ENCODE measurements at regions not wholly inside any gene's neighbourhood (a gene's known extent, or its start where the extent isn't known, plus 50 kb on each side); places are given as distances from the start of the nearest gene placed in this dataset.
A peak's percentile ranks its signal among the peaks of the same experiment; 100 is the strongest.
"Not testable (repeated sequence)": the region's sequence is repeated elsewhere in the genome, so short reads cannot be mapped to it uniquely, and the experiment has no call there.

DNA sequence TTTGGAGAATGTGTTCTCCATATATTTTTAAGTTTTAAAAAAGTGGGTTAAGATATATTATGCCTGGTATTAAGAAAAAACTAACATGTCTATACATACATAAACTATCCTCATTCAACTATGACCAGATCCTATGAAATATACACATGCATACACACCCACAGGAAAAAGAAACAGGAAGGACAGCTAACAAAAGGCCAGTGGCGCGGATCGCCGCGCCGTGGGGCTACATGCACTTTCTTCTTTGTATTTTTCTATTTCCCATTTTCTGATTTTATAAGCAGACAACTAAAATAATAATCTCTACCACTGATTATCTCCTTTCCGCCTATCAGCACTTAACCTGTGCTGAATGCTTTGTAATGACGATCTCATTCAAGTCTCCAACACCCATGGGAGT lies 160.1 kb downstream of the OR4M2 start:
- no peak for ATAC-seq
- Mint-ChIP-seq H3K4me1 (ENCODE audit: low read depth in 2 of 2) (peaks cover 17 to 22% of the 10 kb centered on the region in 2 donors), H3K4me3 (no peak overlapping the region)

DNA sequence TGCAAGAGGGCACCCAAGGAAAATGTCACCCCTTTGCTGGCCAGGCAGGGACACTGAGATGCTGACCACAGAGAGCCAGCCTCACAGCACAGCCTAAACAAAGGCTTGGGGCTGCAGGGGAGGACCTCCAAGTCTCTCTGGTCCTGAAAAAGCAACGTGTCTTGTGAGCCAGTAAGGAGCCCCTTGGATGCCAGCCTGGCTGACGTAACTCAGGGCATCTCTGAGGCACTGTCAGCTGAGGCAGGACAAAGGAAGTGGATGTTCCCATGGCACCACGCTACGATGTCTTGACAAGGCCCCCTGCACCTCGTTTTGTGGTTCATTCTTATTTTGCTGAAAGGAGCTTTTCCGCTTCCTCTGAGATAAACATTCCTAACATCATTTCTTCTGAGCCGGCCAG lies 160.7 kb downstream of the OR4M2 start:
- DNase-seq (ENCODE audit: low spot score) (no peak), ATAC-seq (no peak)
- Mint-ChIP-seq H3K27ac (peak overlapping the region in 1 of 2 donors; percentile 67), H3K27me3 (no peaks in the 10 kb centered on the region), H3K36me3 (no peaks in the 10 kb centered on the region), H3K4me3 (no peak overlapping the region), H3K9me3 (no peaks in the 10 kb centered on the region), H3K4me1 (ENCODE audit: low read depth in 2 of 2) (peaks cover 17 to 22% of the 10 kb centered on the region in 2 donors)

More for the DNA sequence above, 160.1 kb downstream of the OR4M2 start:
- H3K9me3 Mint-ChIP-seq, result no peaks in the 10 kb centered on the region
- H3K36me3 Mint-ChIP-seq, result no peaks in the 10 kb centered on the region
- peak overlapping the region in 1 of 2 donors; percentile 67 for H3K27ac Mint-ChIP-seq
- no peaks in the 10 kb centered on the region for H3K27me3 Mint-ChIP-seq
- no peak for DNase-seq (ENCODE audit: low spot score)

- Mint-ChIP-seq H3K4me3 (no peak overlapping the region), H3K4me1 (ENCODE audit: low read depth in 2 of 2) (peaks cover 17 to 22% of the 10 kb centered on the region in 2 donors), H3K36me3 (no peaks in the 10 kb centered on the region), H3K27ac (no peak overlapping the region), H3K27me3 (no peaks in the 10 kb centered on the region), H3K9me3 (no peaks in the 10 kb centered on the region)
- ATAC-seq (no peak), DNase-seq (ENCODE audit: low spot score) (no peak)
These were observed 161.1 kb downstream of the OR4M2 start for GRCh38 chr15:22241451-22241850.

DNA sequence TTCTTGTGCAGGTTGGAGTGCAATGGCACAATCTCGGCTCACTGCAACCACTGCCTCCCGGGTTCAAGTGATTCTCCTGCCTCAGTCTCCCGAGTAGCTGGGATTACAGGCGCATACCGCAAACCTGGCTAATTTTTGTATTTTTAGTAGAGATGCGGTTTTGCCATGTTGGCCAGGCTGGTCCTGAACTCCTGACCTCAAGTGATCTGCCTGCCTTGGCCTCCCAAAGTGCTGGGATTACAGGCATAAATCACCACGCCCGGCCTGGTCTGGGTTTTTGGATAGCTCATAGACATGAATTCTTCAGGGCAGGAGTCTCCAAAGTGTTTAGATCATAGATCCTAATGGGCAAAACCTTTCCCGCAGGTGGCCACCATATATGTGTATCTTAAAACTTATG lies 162.0 kb downstream of the OR4M2 start:
- H3K27ac Mint-ChIP-seq; ATAC-seq; H3K36me3 Mint-ChIP-seq; H3K27me3 Mint-ChIP-seq; DNase-seq (ENCODE audit: low spot score); H3K9me3 Mint-ChIP-seq; H3K4me3 Mint-ChIP-seq: not testable (repeated sequence)
- H3K4me1 Mint-ChIP-seq (ENCODE audit: low read depth in 2 of 2), result peaks cover 17 to 22% of the 10 kb centered on the region in 2 donors

DNA sequence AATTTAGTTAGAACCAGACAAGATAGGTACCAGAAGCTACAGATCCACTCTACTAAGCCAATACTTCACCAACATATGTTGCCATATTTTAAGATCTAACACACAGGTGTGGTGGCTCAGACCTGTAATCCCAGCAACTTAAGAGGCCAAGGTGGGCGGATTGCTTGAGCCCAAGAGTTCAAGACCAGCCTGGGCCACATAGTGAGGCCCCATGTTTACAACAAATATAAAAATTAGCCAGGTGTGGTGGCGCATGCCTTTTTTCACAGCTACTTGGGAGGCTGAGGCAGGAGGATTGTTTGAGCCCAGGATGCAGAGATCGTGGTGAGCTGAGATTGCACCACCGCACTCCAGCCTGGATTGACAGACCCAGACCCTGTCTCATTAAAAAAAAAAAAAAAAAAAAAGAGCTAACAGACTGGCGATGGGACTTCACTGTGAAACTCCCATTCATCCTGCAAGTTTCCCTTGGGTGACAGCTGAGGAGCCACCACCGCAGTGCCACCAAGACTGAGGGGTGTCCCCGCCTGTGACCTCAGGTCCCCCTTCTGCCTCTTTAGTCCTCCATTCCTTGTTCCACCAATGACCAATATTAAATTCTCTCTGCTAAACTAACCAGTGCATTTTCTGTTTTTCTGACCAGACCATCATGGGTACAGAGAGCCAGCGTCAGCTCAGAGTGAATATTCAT lies 163.3 kb downstream of the OR4M2 start:
- Mint-ChIP-seq H3K9me3 (no peaks in the 10 kb centered on the region), H3K36me3 (no peaks in the 10 kb centered on the region), H3K27ac (no peak overlapping the region), H3K4me1 (ENCODE audit: low read depth in 2 of 2) (peaks cover 16 to 20% of the 10 kb centered on the region in 2 donors), H3K4me3 (no peak overlapping the region), H3K27me3 (no peaks in the 10 kb centered on the region)
- ATAC-seq, result no peak
- DNase-seq (ENCODE audit: low spot score), result no peak

DNA sequence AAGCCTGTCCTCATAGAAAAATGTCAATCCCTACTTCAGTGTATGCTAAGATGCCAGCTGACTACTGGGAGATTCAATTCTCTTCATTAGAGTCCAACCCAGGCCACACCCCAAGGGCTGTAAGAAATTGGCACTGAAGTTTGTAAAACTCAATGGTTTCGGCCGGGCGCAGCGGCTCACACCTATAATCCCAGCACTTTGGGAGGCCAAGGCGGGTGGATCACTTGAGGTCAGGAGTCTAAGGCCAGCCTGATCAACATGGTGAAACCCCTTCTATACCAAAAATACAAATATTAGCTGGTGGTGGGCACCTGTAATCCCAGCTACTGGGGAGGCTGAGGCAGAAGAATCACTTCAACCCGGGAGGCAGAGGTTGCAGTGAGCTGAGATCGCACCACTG lies 169.2 kb downstream of the OR4M2 start:
- not testable (repeated sequence) for H3K9me3 Mint-ChIP-seq; H3K27me3 Mint-ChIP-seq; H3K27ac Mint-ChIP-seq; DNase-seq (ENCODE audit: low spot score); H3K4me3 Mint-ChIP-seq; H3K36me3 Mint-ChIP-seq; ATAC-seq
- H3K4me1 Mint-ChIP-seq (ENCODE audit: low read depth in 2 of 2), result peaks cover 31 to 33% of the 10 kb centered on the region in 2 donors

DNA sequence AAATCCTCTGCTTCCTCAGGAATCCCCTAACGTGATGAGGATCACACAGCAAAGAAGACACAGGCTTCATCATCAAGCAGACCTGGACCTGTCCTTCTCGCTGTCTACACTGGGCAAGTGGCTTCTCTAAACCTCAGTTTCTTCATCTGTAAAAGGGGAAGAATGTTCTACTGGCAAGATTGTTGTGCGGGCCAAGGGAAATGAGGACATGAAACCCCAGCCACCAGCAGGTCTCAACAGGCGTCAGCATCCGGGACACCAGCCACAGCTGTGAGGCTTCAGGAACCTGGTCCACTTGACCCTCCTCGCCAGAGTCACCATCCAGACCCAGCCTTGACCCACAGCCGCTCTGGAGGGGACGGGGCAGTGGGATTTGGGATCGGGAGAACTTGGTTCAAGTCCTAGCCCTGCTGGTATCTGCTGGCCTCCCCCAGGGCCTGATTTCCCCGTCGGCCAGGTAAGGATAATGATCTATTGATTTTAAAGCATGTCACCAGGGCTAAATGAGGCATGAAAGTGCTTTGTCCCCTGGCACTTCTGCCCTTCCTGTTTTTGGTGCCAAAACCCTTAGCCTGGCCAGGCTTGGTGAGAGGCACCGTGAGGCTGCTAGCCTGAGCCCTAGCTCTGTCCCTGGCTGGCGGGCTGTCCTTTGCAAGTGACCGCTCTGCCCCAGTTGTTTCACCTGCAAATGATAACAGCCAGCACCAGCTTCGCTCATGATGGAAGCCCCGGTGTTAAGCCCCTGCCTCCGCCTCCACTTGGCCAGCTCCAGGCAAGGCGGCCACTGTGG lies 170.4 kb downstream of the OR4M2 start:
- H3K4me3 Mint-ChIP-seq; H3K36me3 Mint-ChIP-seq; DNase-seq (ENCODE audit: low spot score); ATAC-seq; H3K27me3 Mint-ChIP-seq; H3K9me3 Mint-ChIP-seq: not testable (repeated sequence)
- H3K27ac Mint-ChIP-seq, result peak overlapping the region in 1 of 2 donors; percentile 0
- H3K4me1 Mint-ChIP-seq (ENCODE audit: low read depth in 2 of 2), result peaks cover 38 to 42% of the 10 kb centered on the region in 2 donors

- H3K27me3 Mint-ChIP-seq, result no peaks in the 10 kb centered on the region
These were observed 171.1 kb downstream of the OR4M2 start for GRCh38 chr15:22251422-22251821.

GRCh38 chr15:22252047-22252446 lies 171.7 kb downstream of the OR4M2 start:
- DNase-seq (ENCODE audit: low spot score); ATAC-seq; H3K36me3 Mint-ChIP-seq; H3K4me3 Mint-ChIP-seq; H3K27me3 Mint-ChIP-seq; H3K9me3 Mint-ChIP-seq: not testable (repeated sequence)
- peak overlapping the region in 1 of 2 donors; percentile 0 for H3K27ac Mint-ChIP-seq
- peaks cover 42 to 44% of the 10 kb centered on the region in 2 donors for H3K4me1 Mint-ChIP-seq (ENCODE audit: low read depth in 2 of 2)

More at GRCh38 chr15:22251422-22251821, 171.1 kb downstream of the OR4M2 start:
- DNase-seq (ENCODE audit: low spot score) (no peak), ATAC-seq (no peak)
- no peak overlapping the region for H3K4me3 Mint-ChIP-seq
- peaks cover 41 to 42% of the 10 kb centered on the region in 2 donors for H3K4me1 Mint-ChIP-seq (ENCODE audit: low read depth in 2 of 2)
- H3K36me3 Mint-ChIP-seq, result no peaks in the 10 kb centered on the region
- no peaks in the 10 kb centered on the region for H3K9me3 Mint-ChIP-seq
- peak overlapping the region in 1 of 2 donors; percentile 0 for H3K27ac Mint-ChIP-seq

- not testable (repeated sequence) for ATAC-seq; H3K36me3 Mint-ChIP-seq; H3K27ac Mint-ChIP-seq; H3K27me3 Mint-ChIP-seq; H3K9me3 Mint-ChIP-seq; H3K4me3 Mint-ChIP-seq; DNase-seq (ENCODE audit: low spot score)
- H3K4me1 Mint-ChIP-seq (ENCODE audit: low read depth in 2 of 2), result peaks cover 42 to 44% of the 10 kb centered on the region in 2 donors
These were observed 172.2 kb downstream of the OR4M2 start for GRCh38 chr15:22252521-22252920.

DNA sequence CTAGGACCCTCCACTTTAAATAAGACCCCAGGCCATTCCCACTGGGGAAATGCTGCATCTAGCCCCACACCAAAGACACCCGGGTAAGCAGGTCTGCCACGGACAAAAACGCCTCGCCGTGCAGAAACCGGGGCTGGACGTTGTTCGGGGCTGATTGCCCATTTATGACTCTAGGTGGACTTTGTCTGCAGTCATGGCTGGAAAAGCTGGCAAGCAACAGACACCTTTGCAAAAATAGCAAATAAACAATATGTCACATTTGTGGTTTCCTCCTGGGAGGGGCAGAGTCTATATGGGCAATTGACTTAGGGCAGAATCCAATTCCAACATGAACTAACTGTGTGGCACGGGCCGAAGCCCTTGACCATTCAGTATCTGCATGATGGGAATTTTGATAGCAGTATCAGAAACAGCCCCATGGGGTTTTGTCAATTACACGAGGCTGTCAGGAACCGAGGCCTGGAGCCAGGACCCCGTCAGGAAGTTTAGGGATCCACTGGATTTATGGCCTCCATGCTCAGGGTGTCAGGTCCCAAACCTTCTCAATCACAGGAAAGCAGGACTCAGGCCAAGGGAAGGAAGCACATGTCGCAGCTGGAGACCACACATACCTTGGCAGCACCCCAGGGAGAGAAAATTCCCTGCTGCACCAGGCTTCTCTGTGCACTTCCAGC lies 172.8 kb downstream of the OR4M2 start:
- not testable (repeated sequence) for H3K27ac Mint-ChIP-seq; H3K36me3 Mint-ChIP-seq; DNase-seq (ENCODE audit: low spot score); H3K4me3 Mint-ChIP-seq; H3K27me3 Mint-ChIP-seq; ATAC-seq; H3K9me3 Mint-ChIP-seq
- H3K4me1 Mint-ChIP-seq (ENCODE audit: low read depth in 2 of 2), result peaks cover 40 to 42% of the 10 kb centered on the region in 2 donors

DNA sequence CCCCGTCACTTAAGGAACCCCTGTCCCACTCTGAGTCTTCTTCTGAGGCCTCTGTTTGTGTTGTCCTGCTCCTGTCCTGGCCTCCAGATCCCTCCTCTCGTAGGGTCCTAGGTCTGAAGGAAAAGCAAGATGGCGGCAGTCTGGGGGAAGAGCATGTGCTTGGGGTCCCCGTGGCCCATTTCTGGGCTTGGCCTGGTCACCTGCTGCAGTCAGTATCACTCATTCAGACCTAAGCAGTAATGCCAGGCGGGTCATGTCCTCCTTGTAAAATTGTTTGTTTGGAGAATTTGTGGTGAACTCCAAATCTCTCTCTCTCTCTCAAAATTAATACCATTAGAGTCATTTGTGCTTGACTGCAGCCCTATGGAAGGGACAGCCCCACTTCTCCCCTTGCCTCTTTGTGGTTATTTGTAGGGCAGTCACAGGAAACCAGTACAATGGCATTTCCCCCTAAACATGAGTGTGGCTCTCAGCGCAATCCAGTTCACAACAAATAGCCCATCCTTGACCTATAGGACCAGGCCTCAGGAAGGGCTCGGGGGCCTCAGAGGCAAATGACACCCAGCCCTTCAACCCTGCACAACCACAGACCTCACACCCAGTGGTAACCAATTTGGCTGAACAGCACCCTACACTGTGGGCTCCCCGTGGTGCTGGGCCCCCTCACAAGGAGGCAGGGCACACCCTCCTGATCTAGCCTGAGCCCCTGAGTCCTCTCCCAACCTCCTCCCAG lies 173.5 kb downstream of the OR4M2 start:
- H3K27me3 Mint-ChIP-seq, result no peaks in the 10 kb centered on the region
- H3K4me3 Mint-ChIP-seq, result peak overlapping the region; percentile 46
- peaks cover 36 to 40% of the 10 kb centered on the region in 2 donors for H3K4me1 Mint-ChIP-seq (ENCODE audit: low read depth in 2 of 2)
- DNase-seq (ENCODE audit: low spot score) (peak; percentile 88), ATAC-seq (peak; percentile 86 to 91)
- no peaks in the 10 kb centered on the region for H3K9me3 Mint-ChIP-seq
- peak overlapping the region in 1 of 2 donors; percentile 2 for H3K27ac Mint-ChIP-seq
- no peaks in the 10 kb centered on the region for H3K36me3 Mint-ChIP-seq

DNA sequence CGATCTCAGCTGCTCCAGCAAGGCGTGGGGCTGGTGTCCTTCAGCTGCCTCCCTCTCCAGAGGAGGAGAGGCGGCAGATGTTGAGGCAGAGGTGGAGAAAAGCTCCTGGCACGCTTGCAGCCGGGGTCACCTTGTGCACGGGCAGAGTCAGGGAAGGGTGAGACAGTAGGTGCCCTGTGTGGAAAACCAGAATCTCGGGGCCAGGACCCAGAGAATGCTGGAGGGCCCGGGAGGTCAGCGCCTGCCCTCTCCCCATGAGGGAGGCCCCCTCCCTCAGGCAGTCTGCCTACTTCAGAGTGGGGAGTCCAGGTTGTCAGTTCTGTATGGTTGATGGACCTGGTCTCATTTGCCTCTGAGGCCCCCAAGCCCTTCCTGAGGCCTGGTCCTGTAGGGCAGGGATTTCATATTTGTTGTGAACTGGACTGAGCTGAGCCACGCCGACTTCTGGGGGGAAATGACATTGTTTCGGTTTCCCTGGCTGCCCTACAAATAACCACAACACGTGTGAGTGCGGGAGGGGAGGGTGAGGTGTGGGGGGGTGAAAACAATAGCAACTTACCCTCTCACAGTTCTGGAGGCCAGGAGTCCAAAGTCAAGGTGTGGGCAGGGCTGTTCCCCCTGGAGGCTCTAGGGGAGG lies 174.2 kb downstream of the OR4M2 start:
- peaks cover 39 to 44% of the 10 kb centered on the region in 2 donors for H3K4me1 Mint-ChIP-seq (ENCODE audit: low read depth in 2 of 2)

More for the DNA sequence above, 174.2 kb downstream of the OR4M2 start:
- H3K9me3 Mint-ChIP-seq; H3K36me3 Mint-ChIP-seq; H3K27me3 Mint-ChIP-seq; DNase-seq (ENCODE audit: low spot score): not testable (repeated sequence)
- Mint-ChIP-seq H3K27ac (peak overlapping the region; percentile 2 to 13), H3K4me3 (peak overlapping the region; percentile 46)
- peak; percentile 2 for ATAC-seq
